H1 (cell line): ENCODE measurements at regions not wholly inside any gene's neighbourhood (a gene's known extent, or its start where the extent isn't known, plus 50 kb on each side); places are given as distances from the start of the nearest gene placed in this dataset.
A peak's percentile ranks its signal among the peaks of the same experiment; 100 is the strongest.
"Not testable (repeated sequence)": the region's sequence is repeated elsewhere in the genome, so short reads cannot be mapped to it uniquely, and the experiment has no call there.

Experiments used
- CTCF ChIA-PET: fragments of 300-600 bp; sonication (Branson Sonifier 250); formaldehyde crosslinking; loops from one replicate; lab custom pipeline; 2021; ENCODE audit not compliant: partially characterized antibody; lab: Charles Lee
- POLR2A ChIA-PET: fragments of 300-600 bp; sonication (Branson Sonifier 250); formaldehyde crosslinking; loops from one replicate; lab custom pipeline; 2021; ENCODE audit warnings: inconsistent platforms; ENCODE audit not compliant: partially characterized antibody; lab: Charles Lee
- DNase-seq, 2 experiments: peaks; one replicate each; pipeline versions ENCODE4 v3.0.0 to v3.0.0-alpha.2; 2010 to 2022; ENCODE audit warnings: low spot score in 2 of 2, low read depth in 1 of 2, mixed read lengths in 1 of 2
- FAIRE-seq: peaks from 2 replicates; lab custom pipeline; 2011; peaks lifted over from hg19 to GRCh38; lab: Jason Lieb, UNC
- H2AFZ ChIP-seq: 2 replicates; pipeline ENCODE4 v1.8.1; 2012; ENCODE audit warnings: low read length, inconsistent platforms
- H2AK5ac ChIP-seq: 2 replicates; pipeline ENCODE4 v1.6.1; 2013; ENCODE audit warnings: low read depth, low read length
- H2BK120ac ChIP-seq: replicated peaks from 2 replicates; pipeline ENCODE3; 2013; ENCODE audit warnings: low read depth, low read length, inconsistent platforms
- H2BK12ac ChIP-seq: 2 replicates; pipeline ENCODE4 v1.6.1; 2013; ENCODE audit warnings: low read depth, low read length
- H2BK15ac ChIP-seq: 2 replicates; pipeline ENCODE4 v1.6.1; 2013; ENCODE audit warnings: low read length
- H2BK20ac ChIP-seq: 2 replicates; pipeline ENCODE4 v1.6.1; 2013; ENCODE audit warnings: low read length
- H2BK5ac ChIP-seq: 2 replicates; pipeline ENCODE4 v1.6.1; 2013; ENCODE audit warnings: low read depth, low read length
- H3K14ac ChIP-seq: 2 replicates; pipeline ENCODE4 v1.6.1; 2013; ENCODE audit warnings: inconsistent platforms; ENCODE audit not compliant: insufficient read length
- H3K18ac ChIP-seq: 2 replicates; pipeline ENCODE4 v1.6.1; 2013; ENCODE audit warnings: low read length; ENCODE audit errors: extremely low read depth
- H3K23ac ChIP-seq: 2 replicates; pipeline ENCODE4 v1.6.1; 2013; ENCODE audit warnings: inconsistent platforms; ENCODE audit not compliant: insufficient read length
- H3K23me2 ChIP-seq: 2 replicates; pipeline ENCODE4 v1.6.1; 2013; ENCODE audit warnings: low read depth, low read length
- H3K27ac ChIP-seq: 2 replicates; pipeline ENCODE4 v1.6.1; 2011; ENCODE audit warnings: low read depth, low read length, inconsistent platforms
- H3K27me3 ChIP-seq, 4 experiments: replicated peaks in 1 of 4; 1 replicate in 1 of 4; 2 replicates in 3 of 4; pipeline versions ENCODE4 v1.6.1 to v1.8.1; 2011 to 2013; ENCODE audit warnings: low read length in 3 of 4, mild to moderate bottlenecking in 3 of 4, inconsistent platforms in 2 of 4, mixed read lengths in 2 of 4, moderate library complexity in 1 of 4; ENCODE audit not compliant: control insufficient read depth in 3 of 4, insufficient read depth in 3 of 4; ENCODE audit errors: extremely low read depth in 1 of 4
- H3K36me3 ChIP-seq, 4 experiments: 2 replicates each; pipeline versions ENCODE4 v1.6.1 to v1.8.1; 2011 to 2013; ENCODE audit warnings: mild to moderate bottlenecking in 4 of 4, low read length in 3 of 4, moderate library complexity in 2 of 4, control low read depth in 1 of 4, inconsistent platforms in 1 of 4; ENCODE audit not compliant: insufficient read depth in 4 of 4, control insufficient read depth in 2 of 4
- H3K4ac ChIP-seq: replicated peaks from 2 replicates; pipeline ENCODE3; 2013; ENCODE audit warnings: low read length, low read depth, mixed read lengths, inconsistent platforms; ENCODE audit not compliant: insufficient read length
- H3K4me1 ChIP-seq, 4 experiments: replicated peaks in 1 of 4; 1 replicate in 1 of 4; 2 replicates in 3 of 4; pipeline versions ENCODE4 v1.6.1 to v1.8.1; 2011 to 2013; ENCODE audit warnings: low read length in 3 of 4, inconsistent platforms in 2 of 4, mixed read lengths in 1 of 4; ENCODE audit not compliant: insufficient read depth in 4 of 4, control insufficient read depth in 3 of 4
- H3K4me2 ChIP-seq, 2 experiments: 2 replicates each; pipeline versions ENCODE4 v1.6.1 to v1.8.1; 2011 to 2013; ENCODE audit warnings: low read depth in 2 of 2, low read length in 2 of 2, control low read depth in 1 of 2, inconsistent platforms in 1 of 2, mild to moderate bottlenecking in 1 of 2; ENCODE audit not compliant: insufficient read depth in 1 of 2
- H3K4me3 ChIP-seq, 4 experiments: fragments of 200-600, 300-600 bp in 1 of 4; sonication (generic), shearing (Covaris generic), sonication (Bioruptor Twin) in 1 of 4; 2 replicates each; pipeline versions ENCODE4 v1.5.1 to v1.8.1; 2011 to 2016; ENCODE audit warnings: low read length in 4 of 4, low read depth in 3 of 4, control low read depth in 2 of 4, inconsistent platforms in 2 of 4, mild to moderate bottlenecking in 2 of 4, mixed read lengths in 1 of 4, moderate library complexity in 1 of 4; ENCODE audit not compliant: insufficient read depth in 2 of 4; ENCODE audit errors: extremely low read depth in 1 of 4
- H3K56ac ChIP-seq: replicated peaks from 2 replicates; pipeline ENCODE3; 2013; ENCODE audit warnings: low read depth, mild to moderate bottlenecking, mixed read lengths, low read length, inconsistent platforms; ENCODE audit not compliant: insufficient read length
- H3K79me1 ChIP-seq: 2 replicates; pipeline ENCODE4 v1.6.1; 2013; ENCODE audit warnings: low read depth, low read length, control low read depth
- H3K79me2 ChIP-seq, 2 experiments: 2 replicates each; pipeline versions ENCODE4 v1.6.1 to v1.8.1; 2012 to 2013; ENCODE audit warnings: low read length in 2 of 2, mild to moderate bottlenecking in 2 of 2, inconsistent platforms in 1 of 2; ENCODE audit not compliant: insufficient read depth in 2 of 2, control insufficient read depth in 1 of 2
- H3K9ac ChIP-seq, 4 experiments: replicated peaks in 1 of 4; 1 replicate in 1 of 4; 2 replicates in 3 of 4; pipeline versions ENCODE4 v1.6.1 to v1.8.1; 2011 to 2013; ENCODE audit warnings: low read depth in 3 of 4, low read length in 3 of 4, control low read depth in 2 of 4, mild to moderate bottlenecking in 2 of 4, moderate library complexity in 2 of 4, inconsistent platforms in 1 of 4; ENCODE audit errors: extremely low read depth in 1 of 4
- H3K9me3 ChIP-seq, 2 experiments: 2 replicates each; pipeline versions ENCODE4 v1.6.1 to v1.8.1; 2012 to 2013; ENCODE audit warnings: mild to moderate bottlenecking in 2 of 2, moderate library complexity in 2 of 2, control low read depth in 1 of 2, inconsistent platforms in 1 of 2, low read depth in 1 of 2, low read length in 1 of 2, mixed read lengths in 1 of 2; ENCODE audit not compliant: insufficient read depth in 2 of 2
- H4K20me1 ChIP-seq, 2 experiments: replicated peaks in 1 of 2; 2 replicates each; pipeline versions ENCODE3 to v1.8.1; 2011 to 2013; ENCODE audit warnings: inconsistent platforms in 2 of 2, low read length in 2 of 2, mild to moderate bottlenecking in 1 of 2; ENCODE audit not compliant: insufficient read depth in 2 of 2, control insufficient read depth in 1 of 2
- H4K5ac ChIP-seq: 2 replicates; pipeline ENCODE4 v1.6.1; 2013; ENCODE audit warnings: low read length, low read depth, mixed read lengths, inconsistent platforms; ENCODE audit not compliant: insufficient read length
- H4K8ac ChIP-seq: 2 replicates; pipeline ENCODE4 v1.8.0; 2013; ENCODE audit warnings: mild to moderate bottlenecking, moderate library complexity, low read length, inconsistent platforms; ENCODE audit not compliant: insufficient read depth; ENCODE audit errors: extremely low read depth
- H4K91ac ChIP-seq: replicated peaks from 2 replicates; pipeline ENCODE3; 2013; ENCODE audit warnings: low read length, mixed read lengths, inconsistent platforms; ENCODE audit not compliant: insufficient read length
- ASH2L ChIP-seq: fragments of 200-600, 300-600 bp; sonication (generic); IDR thresholded peaks from one replicate; pipeline ENCODE4 v1.7.1; 2017; ENCODE audit warnings: low read length
- TAF1 ChIP-seq: IDR thresholded peaks from 2 replicates; pipeline ENCODE4 v1.6.1; 2011; ENCODE audit warnings: mild to moderate bottlenecking, low read depth, low read length
- YY1 ChIP-seq: IDR thresholded peaks from 2 replicates; pipeline ENCODE4 v1.6.1; 2011; ENCODE audit warnings: low read depth, mild to moderate bottlenecking, low read length
- WGBS, 2 experiments: shearing (Covaris generic) in 1 of 2; methylation state at CpG; one replicate each; pipeline versions ENCODE4 v1.1.6 to v1.1.7; 2013 to 2015; ENCODE audit warnings: low lambda C conversion rate in 2 of 2, mixed read lengths in 2 of 2, inconsistent platforms in 1 of 2, low coverage in 1 of 2, missing lambda C conversion rate in 1 of 2; ENCODE audit not compliant: insufficient replicate concordance in 2 of 2, insufficient coverage in 1 of 2, insufficient read length in 1 of 2; ENCODE audit errors: extremely low coverage in 1 of 2, missing lambda C conversion rate in 1 of 2; 5-methylcytosine and 5-hydroxymethylcytosine counted together

DNA sequence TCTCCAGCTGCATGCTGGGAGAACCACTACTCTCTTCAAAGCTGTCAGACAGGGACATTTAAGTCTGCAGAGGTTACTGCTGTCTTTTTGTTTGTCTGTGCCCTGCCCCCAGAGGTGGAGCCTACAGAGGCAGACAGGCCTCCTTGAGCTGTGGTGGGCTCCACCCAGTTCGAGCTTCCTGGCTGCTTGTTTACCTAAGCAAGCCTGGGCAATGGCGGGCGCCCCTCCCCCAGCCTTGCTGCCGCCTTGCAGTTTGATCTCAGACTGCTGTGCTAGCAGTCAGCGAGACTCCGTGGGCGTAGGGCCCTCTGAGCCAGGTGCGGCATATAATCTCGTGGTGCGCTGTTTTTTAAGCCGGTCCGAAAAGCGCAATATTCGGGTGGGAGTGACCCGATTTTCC, 215.0 kb downstream of the STIM2 start:
- not testable (repeated sequence) for H3K27ac ChIP-seq, H3K36me3 ChIP-seq, H2BK120ac ChIP-seq, H3K27me3 ChIP-seq, H3K79me1 ChIP-seq, H3K56ac ChIP-seq, H3K18ac ChIP-seq, H4K8ac ChIP-seq, H3K79me2 ChIP-seq, H2BK15ac ChIP-seq, H3K23ac ChIP-seq, H3K14ac ChIP-seq, H3K9ac ChIP-seq, FAIRE-seq, H2AFZ ChIP-seq, H2AK5ac ChIP-seq, H3K4ac ChIP-seq, H2BK5ac ChIP-seq, H4K5ac ChIP-seq, H4K20me1 ChIP-seq, H2BK20ac ChIP-seq, H4K91ac ChIP-seq, H3K23me2 ChIP-seq, H3K4me1 ChIP-seq, H3K9me3 ChIP-seq
- POLR2A ChIA-PET, result interaction anchor here (0.8 to 1.3 kb wide), 4 partner anchors 8 to 48 kb away, joined by 3 to 6 read pairs (median 4); no protein-coding TSS in a partner anchor
- 0 out of 2 replicates have a peak overlapping the region, but pooled peaks have one; percentile 50 for H2BK12ac ChIP-seq
- CTCF ChIA-PET, result interaction anchor here (1.9 kb wide), 1 partner anchor 26 kb away, joined by 5 read pairs; no protein-coding TSS in a partner anchor
- peak overlapping the region in 2 of 4 experiments; percentile 17; a peak in 2 of 8 replicates for H3K4me3 ChIP-seq
- peak; percentile 27 to 76 for DNase-seq
- 0 out of 4 replicates have a peak overlapping the region, but pooled peaks of 1 of the 2 experiments have one; percentile 37 for H3K4me2 ChIP-seq
- TF ChIP-seq ASH2L, result peak; percentile 32
- TF ChIP-seq TAF1, result 0 out of 2 replicates have a peak, but pooled peaks have one; percentile 18
- TF ChIP-seq YY1, result peak; percentile 43; the same call in 1 of the 2 replicates
- WGBS, 2 experiments, result 67% methylated on average over 9 of the region's 15 CpGs; no CpG with 5 or more reads in 1 of the 2 experiments
